DOHH2 (cell line): ENCODE measurements at regions not wholly inside any gene's neighbourhood (a gene's known extent, or its start where the extent isn't known, plus 50 kb on each side); places are given as distances from the start of the nearest gene placed in this dataset.

Source experiments
- H3F3A ChIP-seq: fragments of 200-600 bp; sonication (generic), shearing (Covaris generic); 2 replicates; pipeline ENCODE4 v1.6.0; 2016; ENCODE audit warnings: antibody characterized with exemption, mild to moderate bottlenecking; ENCODE audit not compliant: control insufficient read depth, insufficient read depth
- H3K27ac ChIP-seq: fragments of 200-600 bp; sonication (generic); 2 replicates; pipeline ENCODE4 v1.5.1; 2014; ENCODE audit warnings: low read depth, mild to moderate bottlenecking, low read length, moderate library complexity
- H3K27me3 ChIP-seq: fragments of 200-600 bp; sonication (generic); 2 replicates; pipeline ENCODE4 v1.6.1; 2014; ENCODE audit warnings: mild to moderate bottlenecking, low read length, mixed read lengths; ENCODE audit not compliant: control insufficient read depth
- H3K36me3 ChIP-seq: fragments of 200-600 bp; sonication (generic); 2 replicates; pipeline ENCODE4 v1.6.1; 2014; ENCODE audit warnings: mild to moderate bottlenecking, low read length, moderate library complexity, mixed read lengths; ENCODE audit not compliant: control insufficient read depth
- H3K4me1 ChIP-seq: fragments of 200-600 bp; sonication (generic); 2 replicates; pipeline ENCODE4 v1.6.1; 2014; ENCODE audit warnings: mild to moderate bottlenecking, low read length, mixed read lengths; ENCODE audit not compliant: control insufficient read depth
- H3K4me2 ChIP-seq: fragments of 200-600 bp; sonication (generic); 2 replicates; pipeline ENCODE4 v1.6.0; 2014; ENCODE audit warnings: mild to moderate bottlenecking, low read length, moderate library complexity
- H3K4me3 ChIP-seq: fragments of 200-600 bp; sonication (generic); 2 replicates; pipeline ENCODE4 v1.5.1; 2014; ENCODE audit warnings: mild to moderate bottlenecking, low read length, mixed read lengths
- H3K79me2 ChIP-seq: fragments of 200-600 bp; sonication (generic); 2 replicates; pipeline ENCODE4 v1.6.1; 2014; ENCODE audit warnings: mild to moderate bottlenecking, low read length, mixed read lengths; ENCODE audit not compliant: control insufficient read depth
- H3K9me2 ChIP-seq: fragments of 200-600 bp; sonication (generic); replicated peaks from 2 replicates; pipeline ENCODE4 v1.6.1; 2014; ENCODE audit warnings: mild to moderate bottlenecking, low read length, mixed read lengths; ENCODE audit not compliant: control insufficient read depth
- H3K9me3 ChIP-seq: fragments of 200-600 bp; sonication (generic); 2 replicates; pipeline ENCODE4 v1.6.1; 2014; ENCODE audit warnings: antibody characterized with exemption, low read length, mixed read lengths; ENCODE audit not compliant: control insufficient read depth, insufficient read depth
- H4K20me1 ChIP-seq: fragments of 200-600 bp; sonication (generic); 2 replicates; pipeline ENCODE4 v1.6.0; 2014; ENCODE audit warnings: low read depth, mild to moderate bottlenecking, antibody characterized with exemption, low read length, moderate library complexity; ENCODE audit not compliant: control insufficient read depth, insufficient read depth
- EZH2phosphoT487 ChIP-seq: fragments of 200-600 bp; sonication (generic); IDR thresholded peaks from 2 replicates; pipeline ENCODE4 v1.6.1; 2017; ENCODE audit warnings: borderline replicate concordance, mild to moderate bottlenecking, antibody characterized with exemption, low read length, moderate library complexity, mixed read lengths
- TF ChIP-seq, protein P1 (sequence below): fragments of 200-600 bp; sonication (generic); IDR thresholded peaks from one replicate; pipeline ENCODE4 v1.5.1; 2014; ENCODE audit warnings: antibody characterized with exemption, mild to moderate bottlenecking, low read depth, low read length; ENCODE audit not compliant: poor library complexity, severe bottlenecking

DNA sequence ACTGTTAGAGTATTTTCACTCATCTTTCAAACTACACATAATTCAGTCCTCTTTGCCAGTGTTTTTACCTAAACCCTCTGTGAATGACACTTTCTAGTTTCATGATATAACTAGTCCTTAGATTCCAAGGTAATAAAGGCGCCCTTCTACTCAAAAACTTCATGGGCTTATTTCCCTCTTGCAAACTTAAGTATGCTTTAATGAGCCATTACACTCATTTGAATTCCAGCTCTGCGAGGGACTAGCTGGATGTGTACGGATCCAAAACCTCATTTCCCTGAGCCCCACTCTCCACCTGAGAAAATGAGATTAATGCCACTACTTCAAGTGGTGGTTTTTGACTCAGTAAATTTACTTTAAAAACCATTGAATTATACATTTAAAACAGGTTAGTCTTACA lies 141.1 kb downstream of the NDUFA12 start:
- Histone ChIP-seq H3K27me3 (no peaks in the 10 kb centered on the region), H3K36me3 (no peaks in the 10 kb centered on the region), H3K79me2 (no peaks in the 10 kb centered on the region), H3K4me2 (no peak overlapping the region), H4K20me1 (no peaks in the 10 kb centered on the region), H3K4me1 (no peaks in the 10 kb centered on the region), H3F3A (no peaks in the 10 kb centered on the region), H3K27ac (no peak overlapping the region), H3K9me3 (no peaks in the 10 kb centered on the region), H3K9me2 (no peaks in the 10 kb centered on the region), H3K4me3 (no peak overlapping the region)
- no peak for TF ChIP-seq EZH2phosphoT487

DNA sequence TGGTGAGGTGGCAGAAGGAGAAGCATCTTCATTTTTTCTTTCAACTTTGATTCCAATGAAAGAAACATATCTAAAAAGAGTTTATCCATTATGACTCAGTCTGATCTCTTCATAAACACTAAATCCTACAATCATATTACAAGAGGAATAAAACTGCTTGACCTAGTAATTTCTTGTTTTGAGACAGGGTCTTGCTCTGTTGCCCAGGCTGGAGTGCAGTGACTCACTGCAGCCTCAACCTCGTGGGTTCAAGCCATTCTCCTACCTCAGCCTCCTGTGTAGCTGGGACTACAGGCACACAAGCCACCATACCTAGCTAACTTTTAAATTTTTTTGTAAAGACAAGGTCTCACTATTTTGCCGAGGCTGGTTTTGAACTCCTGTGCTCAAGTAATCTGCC lies 147.2 kb downstream of the NDUFA12 start:
- Histone ChIP-seq H3K9me3 (no peaks in the 10 kb centered on the region), H4K20me1 (no peaks in the 10 kb centered on the region), H3K79me2 (no peaks in the 10 kb centered on the region), H3K27ac (no peak overlapping the region), H3K4me1 (peaks cover 11% of the 10 kb centered on the region), H3F3A (no peaks in the 10 kb centered on the region), H3K4me2 (no peak overlapping the region), H3K27me3 (no peaks in the 10 kb centered on the region), H3K4me3 (no peak overlapping the region), H3K9me2 (no peaks in the 10 kb centered on the region), H3K36me3 (no peaks in the 10 kb centered on the region)
- no peak for TF ChIP-seq EZH2phosphoT487
- TF ChIP-seq, protein P1, sequence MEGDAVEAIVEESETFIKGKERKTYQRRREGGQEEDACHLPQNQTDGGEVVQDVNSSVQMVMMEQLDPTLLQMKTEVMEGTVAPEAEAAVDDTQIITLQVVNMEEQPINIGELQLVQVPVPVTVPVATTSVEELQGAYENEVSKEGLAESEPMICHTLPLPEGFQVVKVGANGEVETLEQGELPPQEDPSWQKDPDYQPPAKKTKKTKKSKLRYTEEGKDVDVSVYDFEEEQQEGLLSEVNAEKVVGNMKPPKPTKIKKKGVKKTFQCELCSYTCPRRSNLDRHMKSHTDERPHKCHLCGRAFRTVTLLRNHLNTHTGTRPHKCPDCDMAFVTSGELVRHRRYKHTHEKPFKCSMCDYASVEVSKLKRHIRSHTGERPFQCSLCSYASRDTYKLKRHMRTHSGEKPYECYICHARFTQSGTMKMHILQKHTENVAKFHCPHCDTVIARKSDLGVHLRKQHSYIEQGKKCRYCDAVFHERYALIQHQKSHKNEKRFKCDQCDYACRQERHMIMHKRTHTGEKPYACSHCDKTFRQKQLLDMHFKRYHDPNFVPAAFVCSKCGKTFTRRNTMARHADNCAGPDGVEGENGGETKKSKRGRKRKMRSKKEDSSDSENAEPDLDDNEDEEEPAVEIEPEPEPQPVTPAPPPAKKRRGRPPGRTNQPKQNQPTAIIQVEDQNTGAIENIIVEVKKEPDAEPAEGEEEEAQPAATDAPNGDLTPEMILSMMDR, result no peak

DNA sequence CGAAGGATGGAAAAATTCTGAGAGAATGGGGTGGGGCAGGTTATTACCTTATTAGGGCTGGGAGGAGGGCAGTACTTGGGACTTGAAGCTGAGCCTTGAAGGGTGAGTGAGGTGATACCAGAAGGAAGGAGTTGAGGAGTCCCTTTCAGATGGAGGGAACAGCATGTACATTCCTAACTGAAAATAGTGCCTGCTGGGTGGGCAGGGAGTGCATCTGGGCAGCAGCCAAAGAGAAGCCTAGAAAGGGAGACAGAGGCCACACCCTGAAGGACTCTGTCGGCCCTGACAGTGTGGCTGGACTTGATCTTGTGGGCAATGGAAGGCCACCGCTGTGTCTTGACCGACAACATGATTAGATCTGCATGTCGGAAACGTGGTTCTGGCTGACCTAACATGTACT lies 147.6 kb downstream of the NDUFA12 start:
- no peaks in the 10 kb centered on the region for H4K20me1 ChIP-seq
- H3K4me2 ChIP-seq, result no peak overlapping the region
- no peak overlapping the region for H3K27ac ChIP-seq
- TF ChIP-seq, protein P1, result no peak
- TF ChIP-seq EZH2phosphoT487, result no peak
- peaks cover 15% of the 10 kb centered on the region for H3K4me1 ChIP-seq
- H3K9me3 ChIP-seq, result no peaks in the 10 kb centered on the region
- H3K79me2 ChIP-seq, result no peaks in the 10 kb centered on the region
- no peaks in the 10 kb centered on the region for H3K36me3 ChIP-seq
- no peaks in the 10 kb centered on the region for H3K9me2 ChIP-seq
- H3F3A ChIP-seq, result no peaks in the 10 kb centered on the region
- no peaks in the 10 kb centered on the region for H3K27me3 ChIP-seq
- H3K4me3 ChIP-seq, result no peak overlapping the region

DNA sequence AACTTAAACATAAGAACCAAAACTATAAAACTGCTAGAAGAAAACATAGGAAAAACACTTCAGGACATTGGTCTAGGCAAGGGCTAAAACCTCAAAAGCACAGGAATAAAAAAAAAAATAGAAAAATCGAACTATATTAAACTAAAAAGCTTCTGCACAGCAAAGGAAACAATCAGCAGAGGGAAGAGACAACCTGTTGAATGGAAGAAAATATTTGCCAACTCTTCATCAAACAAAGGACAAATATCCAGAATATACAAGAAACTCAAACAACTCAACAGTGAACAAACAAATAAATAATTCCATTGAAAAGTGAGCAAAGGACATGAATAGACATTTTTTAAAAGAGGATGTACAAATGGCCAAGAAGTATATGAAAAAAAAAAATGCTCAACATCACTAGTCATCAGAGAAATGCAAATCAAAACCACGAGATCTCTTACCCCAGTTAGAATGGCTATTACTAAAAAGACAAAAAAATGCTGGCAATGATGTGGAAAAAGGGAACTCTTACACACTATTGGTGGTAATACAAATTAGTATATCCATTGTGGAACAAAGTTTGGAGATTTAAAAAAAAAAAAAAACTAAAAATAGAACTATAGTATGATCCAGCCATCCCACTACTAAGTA lies 152.0 kb downstream of the NDUFA12 start:
- H3K79me2 ChIP-seq, result no peaks in the 10 kb centered on the region
- no peaks in the 10 kb centered on the region for H3K9me2 ChIP-seq
- no peaks in the 10 kb centered on the region for H3F3A ChIP-seq
- TF ChIP-seq, protein P1, result no peak
- TF ChIP-seq EZH2phosphoT487, result no peak
- H3K27ac ChIP-seq, result no peak overlapping the region
- no peak overlapping the region for H3K4me3 ChIP-seq
- no peaks in the 10 kb centered on the region for H3K9me3 ChIP-seq
- no peak overlapping the region for H3K4me2 ChIP-seq
- no peaks in the 10 kb centered on the region for H4K20me1 ChIP-seq
- no peaks in the 10 kb centered on the region for H3K27me3 ChIP-seq
- no peaks in the 10 kb centered on the region for H3K36me3 ChIP-seq
- peaks cover 15% of the 10 kb centered on the region for H3K4me1 ChIP-seq
